ENCODE measurements at regions not wholly inside any gene's neighbourhood (a gene's known extent, or its start where the extent isn't known, plus 50 kb on each side); places are given as distances from the start of the nearest gene placed in this dataset.

- DNase-seq (ENCODE audit: low read depth): no peak
- TF ChIP-seq CTCF (IDR thresholded peaks at IDR 0.05; ENCODE audit: insufficient read depth, low read depth, low read length, missing control alignments): no peak
- no peak overlapping the region for H3K4me3 ChIP-seq (ENCODE audit: low read depth, low read length)
These were observed 212.0 kb upstream of the MYT1L start for GRCh38 chr2:2542966-2543611.

GRCh38 chr2:2542316-2542715 is 211.2 kb upstream of the MYT1L start:
- TF ChIP-seq CTCF (IDR thresholded peaks at IDR 0.05; ENCODE audit: insufficient read depth, low read depth, low read length, missing control alignments): no peak
- DNase-seq (ENCODE audit: low read depth): no peak
- no peak overlapping the region for H3K4me3 ChIP-seq (ENCODE audit: low read depth, low read length)

GRCh38 chr2:2540406-2540805 is 209.3 kb upstream of the MYT1L start:
- DNase-seq (ENCODE audit: low read depth): no peak
- H3K4me3 ChIP-seq (ENCODE audit: low read depth, low read length): no peak overlapping the region
- TF ChIP-seq CTCF (IDR thresholded peaks at IDR 0.05; ENCODE audit: insufficient read depth, low read depth, low read length, missing control alignments): no peak

- TF ChIP-seq CTCF (IDR thresholded peaks at IDR 0.05; ENCODE audit: insufficient read depth, low read depth, low read length, missing control alignments): no peak
- no peak for DNase-seq (ENCODE audit: low read depth)
- H3K4me3 ChIP-seq (ENCODE audit: low read depth, low read length): no peak overlapping the region
These were observed 205.5 kb upstream of the MYT1L start for GRCh38 chr2:2536416-2537056.

- TF ChIP-seq CTCF (IDR thresholded peaks at IDR 0.05; ENCODE audit: insufficient read depth, low read depth, low read length, missing control alignments): no peak
- no peak overlapping the region for H3K4me3 ChIP-seq (ENCODE audit: low read depth, low read length)
- DNase-seq (ENCODE audit: low read depth): no peak
These were observed 199.3 kb upstream of the MYT1L start for GRCh38 chr2:2530334-2530733.

- H3K4me3 ChIP-seq (ENCODE audit: low read depth, low read length): no peak overlapping the region
- no peak for DNase-seq (ENCODE audit: low read depth)
- no peak for TF ChIP-seq CTCF (IDR thresholded peaks at IDR 0.05; ENCODE audit: insufficient read depth, low read depth, low read length, missing control alignments)
These were observed 197.8 kb upstream of the MYT1L start for GRCh38 chr2:2528846-2529245.

GRCh38 chr2:2527148-2527547 is 196.1 kb upstream of the MYT1L start:
- TF ChIP-seq CTCF (IDR thresholded peaks at IDR 0.05; ENCODE audit: insufficient read depth, low read depth, low read length, missing control alignments): no peak
- no peak for DNase-seq (ENCODE audit: low read depth)
- H3K4me3 ChIP-seq (ENCODE audit: low read depth, low read length): no peak overlapping the region
